DOHH2 (cell line): ENCODE measurements at regions not wholly inside any gene's neighbourhood (a gene's known extent, or its start where the extent isn't known, plus 50 kb on each side); places are given as distances from the start of the nearest gene placed in this dataset.

ENCODE experiments used
- H3F3A ChIP-seq: fragments of 200-600 bp; sonication (generic), shearing (Covaris generic); 2 replicates; pipeline ENCODE4 v1.6.0; 2016; ENCODE audit warnings: antibody characterized with exemption, mild to moderate bottlenecking; ENCODE audit not compliant: control insufficient read depth, insufficient read depth
- H3K27ac ChIP-seq: fragments of 200-600 bp; sonication (generic); 2 replicates; pipeline ENCODE4 v1.5.1; 2014; ENCODE audit warnings: low read depth, mild to moderate bottlenecking, low read length, moderate library complexity
- H3K27me3 ChIP-seq: fragments of 200-600 bp; sonication (generic); 2 replicates; pipeline ENCODE4 v1.6.1; 2014; ENCODE audit warnings: mild to moderate bottlenecking, low read length, mixed read lengths; ENCODE audit not compliant: control insufficient read depth
- H3K36me3 ChIP-seq: fragments of 200-600 bp; sonication (generic); 2 replicates; pipeline ENCODE4 v1.6.1; 2014; ENCODE audit warnings: mild to moderate bottlenecking, low read length, moderate library complexity, mixed read lengths; ENCODE audit not compliant: control insufficient read depth
- H3K4me1 ChIP-seq: fragments of 200-600 bp; sonication (generic); 2 replicates; pipeline ENCODE4 v1.6.1; 2014; ENCODE audit warnings: mild to moderate bottlenecking, low read length, mixed read lengths; ENCODE audit not compliant: control insufficient read depth
- H3K4me2 ChIP-seq: fragments of 200-600 bp; sonication (generic); 2 replicates; pipeline ENCODE4 v1.6.0; 2014; ENCODE audit warnings: mild to moderate bottlenecking, low read length, moderate library complexity
- H3K4me3 ChIP-seq: fragments of 200-600 bp; sonication (generic); 2 replicates; pipeline ENCODE4 v1.5.1; 2014; ENCODE audit warnings: mild to moderate bottlenecking, low read length, mixed read lengths
- H3K79me2 ChIP-seq: fragments of 200-600 bp; sonication (generic); 2 replicates; pipeline ENCODE4 v1.6.1; 2014; ENCODE audit warnings: mild to moderate bottlenecking, low read length, mixed read lengths; ENCODE audit not compliant: control insufficient read depth
- H3K9me2 ChIP-seq: fragments of 200-600 bp; sonication (generic); replicated peaks from 2 replicates; pipeline ENCODE4 v1.6.1; 2014; ENCODE audit warnings: mild to moderate bottlenecking, low read length, mixed read lengths; ENCODE audit not compliant: control insufficient read depth
- H3K9me3 ChIP-seq: fragments of 200-600 bp; sonication (generic); 2 replicates; pipeline ENCODE4 v1.6.1; 2014; ENCODE audit warnings: antibody characterized with exemption, low read length, mixed read lengths; ENCODE audit not compliant: control insufficient read depth, insufficient read depth
- H4K20me1 ChIP-seq: fragments of 200-600 bp; sonication (generic); 2 replicates; pipeline ENCODE4 v1.6.0; 2014; ENCODE audit warnings: low read depth, mild to moderate bottlenecking, antibody characterized with exemption, low read length, moderate library complexity; ENCODE audit not compliant: control insufficient read depth, insufficient read depth
- EZH2phosphoT487 ChIP-seq: fragments of 200-600 bp; sonication (generic); IDR thresholded peaks from 2 replicates; pipeline ENCODE4 v1.6.1; 2017; ENCODE audit warnings: borderline replicate concordance, mild to moderate bottlenecking, antibody characterized with exemption, low read length, moderate library complexity, mixed read lengths
- TF ChIP-seq, protein P1 (sequence below): fragments of 200-600 bp; sonication (generic); IDR thresholded peaks from one replicate; pipeline ENCODE4 v1.5.1; 2014; ENCODE audit warnings: antibody characterized with exemption, mild to moderate bottlenecking, low read depth, low read length; ENCODE audit not compliant: poor library complexity, severe bottlenecking

DNA sequence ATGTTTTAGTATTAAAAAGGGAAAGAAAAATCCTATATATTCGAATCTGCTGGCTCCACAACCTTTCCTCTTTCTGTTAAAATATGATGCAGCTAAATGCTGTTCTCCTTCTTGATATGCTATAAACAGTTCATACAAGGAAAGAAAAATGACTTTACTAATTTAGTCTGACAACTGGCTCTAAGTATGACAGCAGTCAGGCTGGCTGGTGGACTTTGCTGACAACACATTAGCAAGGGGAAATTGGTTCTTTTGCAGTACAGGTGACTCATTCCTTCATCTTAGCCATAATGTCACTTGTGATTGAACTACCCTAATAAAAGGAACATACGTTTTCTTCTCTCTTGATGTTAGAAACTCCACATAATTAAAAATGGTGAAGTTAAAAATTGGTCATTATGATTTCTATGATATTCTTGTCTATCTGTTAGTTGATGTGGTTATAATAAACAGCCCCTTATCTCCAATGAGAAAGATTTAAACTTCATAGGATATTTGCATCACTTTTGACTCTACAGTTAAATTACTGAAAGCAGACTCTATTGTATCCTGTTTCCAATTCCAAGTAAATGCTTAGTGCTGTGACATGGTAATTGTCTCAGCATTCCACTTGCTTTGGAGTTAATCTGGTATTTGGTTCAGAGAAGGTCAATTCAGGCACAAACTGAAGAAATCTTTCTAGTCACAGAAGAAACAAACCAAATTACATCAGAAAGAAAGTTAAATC is 315.3 kb upstream of the GULP1 start:
- Histone ChIP-seq H3F3A (no peaks in the 10 kb centered on the region), H3K27me3 (no peaks in the 10 kb centered on the region), H3K79me2 (no peaks in the 10 kb centered on the region), H3K9me3 (no peaks in the 10 kb centered on the region), H3K4me1 (no peaks in the 10 kb centered on the region), H3K9me2 (no peaks in the 10 kb centered on the region), H4K20me1 (no peaks in the 10 kb centered on the region), H3K36me3 (no peaks in the 10 kb centered on the region), H3K4me2 (no peak overlapping the region), H3K4me3 (no peak overlapping the region), H3K27ac (no peak overlapping the region)
- TF ChIP-seq, protein P1, sequence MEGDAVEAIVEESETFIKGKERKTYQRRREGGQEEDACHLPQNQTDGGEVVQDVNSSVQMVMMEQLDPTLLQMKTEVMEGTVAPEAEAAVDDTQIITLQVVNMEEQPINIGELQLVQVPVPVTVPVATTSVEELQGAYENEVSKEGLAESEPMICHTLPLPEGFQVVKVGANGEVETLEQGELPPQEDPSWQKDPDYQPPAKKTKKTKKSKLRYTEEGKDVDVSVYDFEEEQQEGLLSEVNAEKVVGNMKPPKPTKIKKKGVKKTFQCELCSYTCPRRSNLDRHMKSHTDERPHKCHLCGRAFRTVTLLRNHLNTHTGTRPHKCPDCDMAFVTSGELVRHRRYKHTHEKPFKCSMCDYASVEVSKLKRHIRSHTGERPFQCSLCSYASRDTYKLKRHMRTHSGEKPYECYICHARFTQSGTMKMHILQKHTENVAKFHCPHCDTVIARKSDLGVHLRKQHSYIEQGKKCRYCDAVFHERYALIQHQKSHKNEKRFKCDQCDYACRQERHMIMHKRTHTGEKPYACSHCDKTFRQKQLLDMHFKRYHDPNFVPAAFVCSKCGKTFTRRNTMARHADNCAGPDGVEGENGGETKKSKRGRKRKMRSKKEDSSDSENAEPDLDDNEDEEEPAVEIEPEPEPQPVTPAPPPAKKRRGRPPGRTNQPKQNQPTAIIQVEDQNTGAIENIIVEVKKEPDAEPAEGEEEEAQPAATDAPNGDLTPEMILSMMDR: no peak

DNA sequence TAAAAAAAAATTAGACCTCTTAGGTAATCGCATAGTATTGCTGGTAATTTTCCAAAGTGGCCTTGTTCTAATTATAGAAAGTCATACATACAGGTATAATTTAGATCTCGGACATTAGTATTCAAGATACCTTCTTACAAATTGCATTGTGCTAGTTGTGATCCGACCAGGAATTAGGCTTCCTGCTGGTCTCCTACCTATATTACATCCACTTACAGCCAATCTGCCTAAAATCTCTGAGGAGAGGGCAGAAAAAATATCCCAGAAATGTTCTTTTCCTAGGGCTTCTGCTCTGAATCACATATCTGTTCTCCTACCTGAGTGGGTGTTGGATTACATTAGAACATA is 314.7 kb upstream of the GULP1 start:
- no peak overlapping the region for H3K27ac ChIP-seq
- H4K20me1 ChIP-seq: no peaks in the 10 kb centered on the region
- H3K79me2 ChIP-seq: no peaks in the 10 kb centered on the region
- no peaks in the 10 kb centered on the region for H3K9me2 ChIP-seq
- H3K4me3 ChIP-seq: no peak overlapping the region
- TF ChIP-seq, protein P1: no peak
- no peak for TF ChIP-seq EZH2phosphoT487
- H3K4me1 ChIP-seq: no peaks in the 10 kb centered on the region
- H3K4me2 ChIP-seq: no peak overlapping the region
- H3K9me3 ChIP-seq: no peaks in the 10 kb centered on the region
- no peaks in the 10 kb centered on the region for H3K36me3 ChIP-seq
- H3K27me3 ChIP-seq: no peaks in the 10 kb centered on the region
- H3F3A ChIP-seq: no peaks in the 10 kb centered on the region

DNA sequence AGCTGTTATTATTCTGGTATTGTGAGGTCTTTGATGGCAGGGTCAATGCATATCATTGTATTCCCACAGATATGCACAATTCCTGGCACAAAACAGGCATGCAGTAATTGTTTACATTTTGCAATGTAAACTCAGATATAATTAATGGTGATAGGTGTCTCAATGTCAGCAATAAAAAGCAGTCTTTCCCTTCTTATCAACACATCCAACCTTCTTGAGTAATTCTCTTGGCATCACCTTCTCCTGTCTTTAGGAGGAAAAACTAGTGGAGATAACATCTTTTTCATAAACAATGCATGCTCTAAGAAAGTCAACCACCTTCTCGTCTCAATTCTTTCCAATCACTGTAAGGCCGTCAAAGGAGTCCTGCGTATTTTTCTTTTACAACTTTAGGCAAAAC is 313.3 kb upstream of the GULP1 start:
- Histone ChIP-seq H3K4me3 (no peak overlapping the region), H3F3A (no peaks in the 10 kb centered on the region), H4K20me1 (no peaks in the 10 kb centered on the region), H3K4me1 (no peaks in the 10 kb centered on the region), H3K79me2 (no peaks in the 10 kb centered on the region), H3K36me3 (no peaks in the 10 kb centered on the region), H3K9me2 (no peaks in the 10 kb centered on the region), H3K4me2 (no peak overlapping the region), H3K27me3 (no peaks in the 10 kb centered on the region), H3K9me3 (no peaks in the 10 kb centered on the region), H3K27ac (no peak overlapping the region)
- no peak for TF ChIP-seq EZH2phosphoT487
- TF ChIP-seq, protein P1: no peak

DNA sequence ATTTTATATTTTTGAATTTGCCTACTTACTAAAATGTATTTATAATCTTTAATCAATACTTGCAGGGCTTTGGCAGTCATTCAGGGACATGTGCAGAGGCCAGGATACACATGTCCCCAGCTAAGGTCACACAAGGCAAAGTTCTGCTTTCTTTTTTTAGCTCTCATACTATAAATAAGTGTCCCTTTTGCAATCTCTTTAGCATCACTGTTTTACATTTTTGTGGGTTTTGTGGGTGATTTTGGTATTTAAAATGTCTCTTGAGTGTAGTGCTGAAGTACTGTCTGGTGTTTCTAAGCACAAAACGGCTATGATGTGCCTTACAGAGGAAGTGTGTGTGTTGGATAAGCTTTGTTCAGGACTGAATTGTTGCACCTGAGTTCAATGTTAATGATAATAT is 309.0 kb upstream of the GULP1 start:
- H3K4me3 ChIP-seq: no peak overlapping the region
- no peak overlapping the region for H3K4me2 ChIP-seq
- no peaks in the 10 kb centered on the region for H3K36me3 ChIP-seq
- no peak overlapping the region for H3K27ac ChIP-seq
- H3K9me3 ChIP-seq: no peaks in the 10 kb centered on the region
- H3K27me3 ChIP-seq: no peaks in the 10 kb centered on the region
- no peaks in the 10 kb centered on the region for H3K9me2 ChIP-seq
- H4K20me1 ChIP-seq: no peaks in the 10 kb centered on the region
- H3K4me1 ChIP-seq: no peaks in the 10 kb centered on the region
- no peaks in the 10 kb centered on the region for H3K79me2 ChIP-seq
- TF ChIP-seq EZH2phosphoT487: no peak
- TF ChIP-seq, protein P1: no peak
- no peaks in the 10 kb centered on the region for H3F3A ChIP-seq
